ENCODE measurements at regions not wholly inside any gene's neighbourhood (a gene's known extent, or its start where the extent isn't known, plus 50 kb on each side); places are given as distances from the start of the nearest gene placed in this dataset.

GRCh38 chr22:22366537-22366936 lies 122.0 kb downstream of the VPREB1 start:
- Histone ChIP-seq H3K4me1 (ENCODE audit: control insufficient read depth in 4 of 4, insufficient read depth in 4 of 4, low read length in 3 of 4) (no peaks in the 10 kb centered on the region), H3K27ac (ENCODE audit: low read depth in 1 of 2, low read length in 2 of 2) (no peak overlapping the region), H3K9ac (ENCODE audit: low read depth in 1 of 2, low read length in 2 of 2) (no peak overlapping the region), H3K4me3 (ENCODE audit: low read depth in 1 of 3, low read length in 3 of 3) (no peak overlapping the region), H3K27me3 (ENCODE audit: control insufficient read depth in 4 of 4, insufficient read depth in 4 of 4, low read length in 3 of 4) (no peaks in the 10 kb centered on the region), H3K36me3 (ENCODE audit: control insufficient read depth in 4 of 4, insufficient read depth in 3 of 4, low read depth in 1 of 4, low read length in 3 of 4) (no peaks in the 10 kb centered on the region), H3K9me3 (ENCODE audit: control insufficient read depth in 4 of 4, low read length in 3 of 4) (no peaks in the 10 kb centered on the region)
- 42% methylated on average over 3 of the region's 3 CpGs for WGBS
- TF ChIP-seq RXRA (IDR thresholded peaks at IDR 0.05), result no peak
- no peak for TF ChIP-seq GABPA (IDR thresholded peaks at IDR 0.05 in 1 of 2, conservative IDR thresholded peaks at IDR 0.05 in 1 of 2)
- TF ChIP-seq REST (IDR thresholded peaks at IDR 0.05), result no peak
- TF ChIP-seq HNF4A (conservative IDR thresholded peaks at IDR 0.05), result peak; percentile 43 to 58
- no peak for TF ChIP-seq SP1 (IDR thresholded peaks at IDR 0.05)
- TF ChIP-seq FOXA1 (IDR thresholded peaks at IDR 0.05), result no peak
- no peak for TF ChIP-seq ZBTB33 (IDR thresholded peaks at IDR 0.05)
- no peak for TF ChIP-seq CTCF (IDR thresholded peaks at IDR 0.05; ENCODE audit: low read depth, low read length, missing input control)
- DNase-seq (ENCODE audit: low spot score), result no peak

GRCh38 chr22:22368516-22368915 lies 123.9 kb downstream of the VPREB1 start:
- Histone ChIP-seq H3K4me1 (ENCODE audit: control insufficient read depth in 4 of 4, insufficient read depth in 4 of 4, low read length in 3 of 4) (no peaks in the 10 kb centered on the region), H3K4me3 (ENCODE audit: low read depth in 1 of 3, low read length in 3 of 3) (no peak overlapping the region), H3K36me3 (ENCODE audit: control insufficient read depth in 4 of 4, insufficient read depth in 3 of 4, low read depth in 1 of 4, low read length in 3 of 4) (no peaks in the 10 kb centered on the region), H3K9ac (ENCODE audit: low read depth in 1 of 2, low read length in 2 of 2) (no peak overlapping the region), H3K27me3 (ENCODE audit: control insufficient read depth in 4 of 4, insufficient read depth in 4 of 4, low read length in 3 of 4) (no peaks in the 10 kb centered on the region), H3K9me3 (ENCODE audit: control insufficient read depth in 4 of 4, low read length in 3 of 4) (no peaks in the 10 kb centered on the region), H3K27ac (ENCODE audit: low read depth in 1 of 2, low read length in 2 of 2) (no peak overlapping the region)
- 90% methylated on average over 2 of the region's 2 CpGs for WGBS
- no peak for DNase-seq (ENCODE audit: low spot score)
- no peak for TF ChIP-seq RAD21 (IDR thresholded peaks at IDR 0.05)
- TF ChIP-seq JUND (IDR thresholded peaks at IDR 0.05), result no peak
- TF ChIP-seq GABPA (IDR thresholded peaks at IDR 0.05 in 1 of 2, conservative IDR thresholded peaks at IDR 0.05 in 1 of 2), result no peak
- TF ChIP-seq FOXA1 (IDR thresholded peaks at IDR 0.05), result no peak
- TF ChIP-seq REST (IDR thresholded peaks at IDR 0.05), result no peak
- no peak for TF ChIP-seq MAX (IDR thresholded peaks at IDR 0.05)
- TF ChIP-seq HNF4G (IDR thresholded peaks at IDR 0.05), result no peak
- no peak for TF ChIP-seq TAF1 (conservative IDR thresholded peaks at IDR 0.05)
- TF ChIP-seq NR2F2 (IDR thresholded peaks at IDR 0.05), result no peak
- no peak for TF ChIP-seq ZBTB33 (IDR thresholded peaks at IDR 0.05)
- TF ChIP-seq CTCF (IDR thresholded peaks at IDR 0.05; ENCODE audit: low read depth, low read length, missing input control), result no peak
- TF ChIP-seq YY1 (IDR thresholded peaks at IDR 0.05), result no peak
- no peak for TF ChIP-seq EGR1 (IDR thresholded peaks at IDR 0.05; ENCODE audit: low read depth in 2 of 2)
- no peak for TF ChIP-seq SP1 (IDR thresholded peaks at IDR 0.05)
